ENCODE measurements at regions not wholly inside any gene's neighbourhood (a gene's known extent, or its start where the extent isn't known, plus 50 kb on each side); places are given as distances from the start of the nearest gene placed in this dataset.

DNA sequence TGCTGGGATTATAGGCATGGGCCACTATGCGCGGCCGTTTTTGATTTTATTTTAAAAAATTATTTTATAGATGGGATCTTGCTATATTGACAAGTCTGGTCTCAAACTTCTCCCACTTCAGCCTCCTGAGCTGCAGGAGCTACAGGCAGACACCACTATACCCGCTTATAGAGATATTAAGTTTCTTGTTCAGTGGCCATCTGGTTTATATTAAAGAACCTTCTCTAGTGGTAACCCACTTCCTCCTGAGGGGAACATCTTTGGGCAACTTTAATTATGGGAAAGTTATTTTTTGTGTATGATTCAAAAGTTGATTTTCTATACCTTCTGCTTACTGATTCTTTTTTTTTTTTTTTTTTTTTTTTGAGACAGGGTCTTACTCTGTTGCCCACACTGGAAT, 172.7 kb downstream of the KLF5 start:
- no peak for DNase-seq

GRCh38 chr13:73230716-73231115, 171.9 kb downstream of the KLF5 start:
- DNase-seq, result peak in 1 of 5 experiments; percentile 28

- peak in 2 of 5 experiments; percentile 3 to 83 for DNase-seq
Observed at GRCh38 chr13:73228546-73228945, 169.7 kb downstream of the KLF5 start.

- DNase-seq, result no peak
Observed at GRCh38 chr13:73225990-73226389, 167.2 kb downstream of the KLF5 start.

- no peak for DNase-seq
Observed at GRCh38 chr13:73224703-73225102, 165.9 kb downstream of the KLF5 start.

DNA sequence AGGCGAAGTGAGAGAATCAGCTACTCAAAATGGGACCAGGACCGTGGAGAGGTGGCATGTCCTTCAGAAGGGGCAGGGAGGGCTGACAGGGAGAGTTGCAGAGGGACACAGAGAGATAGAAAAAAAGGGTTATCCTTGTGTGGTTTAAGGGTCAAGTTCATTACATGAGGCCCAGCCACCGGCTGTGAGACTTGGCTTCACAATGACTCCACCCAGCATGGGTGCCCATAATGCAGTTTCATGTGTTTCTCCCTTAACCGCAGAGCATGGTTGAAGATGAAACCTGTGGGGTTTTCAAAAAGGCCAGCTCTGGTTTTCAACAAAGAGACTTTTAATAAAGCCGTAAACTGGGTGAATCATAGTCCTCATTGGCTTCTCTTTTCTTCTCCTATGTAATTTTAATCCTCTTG, 164.6 kb downstream of the KLF5 start:
- DNase-seq, result peak in 1 of 5 experiments; percentile 60

DNA sequence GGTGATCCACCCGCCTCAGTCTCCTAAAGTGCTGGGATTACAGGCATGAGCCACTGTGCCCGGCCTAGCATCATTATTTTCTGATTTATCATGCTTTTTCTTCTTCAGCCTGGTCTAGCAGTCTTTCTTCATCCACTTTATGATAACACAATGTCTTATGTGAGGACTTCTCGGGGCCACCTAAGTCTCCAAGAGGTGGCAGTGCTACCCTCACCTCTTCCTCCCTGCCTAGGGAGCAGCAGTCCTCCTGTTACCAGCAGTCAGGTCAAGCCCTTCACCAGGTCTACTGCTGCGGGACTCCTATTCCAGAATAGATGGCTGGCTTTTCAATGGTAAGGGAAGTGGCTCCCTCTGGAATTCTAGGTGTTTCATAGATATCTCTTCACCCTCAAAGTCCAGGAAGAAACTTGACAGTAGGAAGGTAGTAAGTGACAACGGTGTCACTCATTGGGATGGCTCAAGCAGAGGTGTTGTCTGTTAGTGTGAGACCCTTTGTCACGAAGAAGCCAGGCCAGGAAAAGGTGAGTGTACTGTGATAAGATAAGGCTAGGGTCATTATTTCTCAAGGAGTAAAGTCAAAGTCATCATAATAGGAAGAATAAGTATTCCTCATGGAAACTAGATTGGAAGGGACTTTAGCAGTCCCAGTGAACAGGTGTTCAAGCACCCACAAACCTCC, 164.0 kb downstream of the KLF5 start:
- no peak for DNase-seq

GRCh38 chr13:73220966-73221720, 162.3 kb downstream of the KLF5 start:
- no peak for DNase-seq

GRCh38 chr13:73218181-73218580, 159.4 kb downstream of the KLF5 start:
- no peak for DNase-seq

DNA sequence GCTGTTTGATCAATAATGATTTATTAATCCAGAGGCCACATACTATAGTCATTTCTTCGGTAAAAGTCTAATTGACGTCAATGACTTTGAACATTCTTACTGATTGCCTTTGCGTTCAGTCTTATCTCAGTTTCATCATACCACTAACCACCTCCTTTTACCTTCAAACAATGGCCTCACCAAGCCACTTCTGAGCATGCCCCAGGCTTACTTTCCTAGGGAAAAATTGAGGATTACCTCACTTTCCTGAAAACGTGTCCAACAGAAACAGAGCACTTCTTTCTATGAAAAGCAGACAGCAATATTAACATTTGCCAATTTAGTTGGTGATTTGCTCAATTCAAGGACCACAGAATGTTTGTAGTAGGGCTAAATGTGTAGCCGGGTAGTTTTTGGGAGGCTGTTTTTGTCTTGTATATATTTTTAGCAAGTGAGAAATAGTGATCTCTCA, 157.6 kb downstream of the KLF5 start:
- DNase-seq, result peak in 1 of 5 experiments; percentile 69

- no peak for DNase-seq
Observed at GRCh38 chr13:73215823-73216222, 157.0 kb downstream of the KLF5 start.

DNA sequence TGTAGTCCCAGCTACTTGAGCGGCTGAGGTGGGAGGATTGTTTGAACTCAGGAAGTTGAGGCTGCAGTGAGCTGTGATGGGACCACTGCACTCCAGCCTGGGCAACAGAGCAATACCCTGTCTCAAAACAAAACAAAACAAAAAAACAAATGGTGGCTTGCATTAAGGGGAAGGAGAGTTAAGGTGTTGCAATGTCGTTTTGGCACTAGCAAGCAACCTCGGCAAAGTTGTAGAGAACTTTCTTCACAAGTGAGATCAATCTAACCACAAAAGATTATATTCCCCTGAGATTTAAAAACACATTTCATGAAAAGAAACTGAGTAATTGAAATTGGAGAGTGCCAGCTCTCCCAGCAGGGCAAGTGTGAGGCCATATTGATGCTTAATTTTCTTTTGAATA, 153.7 kb downstream of the KLF5 start:
- DNase-seq, result peak in 1 of 5 experiments; percentile 23

GRCh38 chr13:73210218-73210883, 151.5 kb downstream of the KLF5 start:
- DNase-seq, result no peak

- DNase-seq, result no peak
Observed at GRCh38 chr13:73204952-73205351, 146.1 kb downstream of the KLF5 start.

GRCh38 chr13:73201626-73202025, 142.8 kb downstream of the KLF5 start:
- DNase-seq, result no peak

- DNase-seq, result no peak
Observed at GRCh38 chr13:73198991-73199411, 140.2 kb downstream of the KLF5 start.

GRCh38 chr13:73195091-73195490, 136.3 kb downstream of the KLF5 start:
- DNase-seq, result no peak

DNA sequence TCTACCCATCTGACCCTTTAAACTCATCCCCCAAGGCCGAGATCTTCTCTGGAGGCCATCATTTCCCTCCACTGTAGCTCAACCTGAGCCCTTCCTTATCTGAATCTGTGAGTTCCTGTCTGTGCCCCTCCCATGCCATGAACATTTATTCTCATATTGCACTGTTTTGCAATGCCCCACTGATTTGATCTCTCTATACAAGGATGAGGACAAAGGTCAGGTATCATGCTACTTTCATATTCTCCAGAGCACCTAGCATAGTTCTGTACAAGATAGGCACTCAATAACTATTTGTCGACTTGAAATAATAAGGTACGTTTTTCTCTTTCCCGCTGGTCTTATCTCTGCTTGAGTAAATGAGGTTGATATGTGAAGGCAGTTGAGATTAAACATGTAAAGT, 135.5 kb downstream of the KLF5 start:
- no peak for DNase-seq

DNA sequence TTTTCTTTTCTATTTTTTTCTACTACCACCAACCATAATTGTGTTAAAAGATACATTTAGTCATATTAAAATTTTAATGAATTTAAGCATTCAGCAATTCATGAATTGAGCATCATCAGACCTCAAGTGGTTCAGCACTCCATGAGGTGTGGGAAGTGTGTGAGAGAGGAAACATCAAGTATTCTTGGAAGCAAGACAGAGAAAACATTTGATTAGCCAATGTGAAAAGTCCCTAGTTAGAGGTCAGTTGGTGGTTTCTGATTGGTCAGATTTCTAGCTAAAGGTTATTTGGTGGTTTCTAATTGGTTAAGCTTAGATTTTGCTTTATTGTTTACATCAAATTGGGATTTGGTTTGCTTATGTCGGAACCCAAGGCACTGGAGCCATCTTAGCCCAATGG, 134.7 kb downstream of the KLF5 start:
- DNase-seq, result no peak

DNA sequence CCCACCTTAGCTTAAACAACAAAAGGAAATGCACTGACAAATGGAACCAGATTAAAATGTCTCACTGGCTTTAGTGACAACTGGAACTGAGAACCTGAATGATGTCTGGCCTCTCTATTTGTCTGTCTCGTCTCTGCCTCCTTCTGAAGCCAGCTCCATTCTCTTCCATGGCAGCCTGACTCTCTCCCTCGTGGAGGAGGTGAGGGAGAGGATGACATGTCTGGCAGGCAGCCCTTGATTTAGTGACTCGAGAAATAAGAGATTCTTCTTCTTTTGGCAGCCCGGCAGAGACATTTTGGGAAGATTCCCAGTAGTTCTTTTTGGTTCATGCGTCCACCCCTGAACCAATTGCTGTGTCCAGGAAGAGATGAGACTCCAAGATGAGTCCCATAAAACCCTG, 131.7 kb downstream of the KLF5 start:
- no peak for DNase-seq

- DNase-seq, result no peak
Observed at GRCh38 chr13:73189776-73190175, 131.0 kb downstream of the KLF5 start.

DNA sequence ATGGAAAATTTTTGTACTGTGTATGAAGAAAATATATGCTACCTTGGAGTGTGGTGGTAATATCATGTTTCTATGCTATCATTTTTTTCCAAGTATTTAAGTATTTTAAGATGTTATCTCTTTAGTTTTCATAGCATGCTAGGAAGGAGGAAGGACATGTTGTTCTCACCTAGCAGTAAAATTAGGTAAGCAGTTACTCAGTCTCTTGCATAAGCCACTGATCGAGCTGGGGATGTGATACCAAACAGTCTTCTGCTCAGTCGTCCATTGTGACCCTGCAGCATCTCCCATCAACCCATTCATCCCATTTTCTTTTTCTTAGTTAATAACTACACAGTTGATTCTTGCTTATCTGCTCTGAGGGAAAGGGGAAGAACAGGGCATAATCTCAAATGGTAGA, 130.6 kb downstream of the KLF5 start:
- no peak for DNase-seq

- no peak for DNase-seq
Observed at GRCh38 chr13:73187106-73187505, 128.3 kb downstream of the KLF5 start.
